Testis (tissue), 2 donors: ENCODE measurements at regions not wholly inside any gene's neighbourhood (a gene's known extent, or its start where the extent isn't known, plus 50 kb on each side); places are given as distances from the start of the nearest gene placed in this dataset.

Source experiments
- DNase-seq: peaks from one replicate; pipeline ENCODE4 v3.0.0-alpha.2; 2019
- H3K27ac ChIP-seq, 2 donors: fragments of 200-600 bp; sonication (generic); one replicate each; pipeline ENCODE4 v1.5.1; 2019
- H3K27me3 ChIP-seq: fragments of 200-600 bp; sonication (generic); one replicate; pipeline ENCODE4 v1.5.1; 2019
- H3K36me3 ChIP-seq: fragments of 200-600 bp; sonication (generic); one replicate; pipeline ENCODE4 v1.5.1; 2017; ENCODE audit warnings: low read depth; ENCODE audit errors: missing control alignments
- H3K4me1 ChIP-seq: fragments of 200-600 bp; sonication (generic); one replicate; pipeline ENCODE4 v1.5.1; 2019
- H3K4me3 ChIP-seq, 2 donors: fragments of 200-600 bp; sonication (generic); one replicate each; pipeline ENCODE4 v1.5.1; 2017 to 2019
- H3K9me3 ChIP-seq: fragments of 200-600 bp; sonication (generic); one replicate; pipeline ENCODE4 v1.5.1; 2017
- POLR2A ChIP-seq: fragments of 450-650 bp; IDR thresholded peaks from one replicate; pipeline ENCODE4 v1.6.1; 2017; ENCODE audit warnings: antibody characterized with exemption, mild to moderate bottlenecking, moderate library complexity
- WGBS, 2 donors: methylation state at CpG; one replicate each; pipeline ENCODE4 v1.1.5; 2018; 5-methylcytosine and 5-hydroxymethylcytosine counted together
- intact Hi-C: fragments of 100-400 bp; cut with DNase I; formaldehyde crosslinking; loops from one replicate; pipeline ENCODE4 v1.15.1; 2023; ENCODE audit warnings: low total_unique reads
- TF ChIP-seq, protein P1 (sequence below), 3 experiments: fragments of 450-650 bp in 2 of 3; fragments of 200-600 bp in 1 of 3; sonication (generic) in 1 of 3; IDR thresholded peaks; one replicate each; pipeline ENCODE4 v1.5.1; 2016 to 2019; ENCODE audit warnings: antibody characterized with exemption in 3 of 3, mild to moderate bottlenecking in 2 of 3, moderate library complexity in 1 of 3

DNA sequence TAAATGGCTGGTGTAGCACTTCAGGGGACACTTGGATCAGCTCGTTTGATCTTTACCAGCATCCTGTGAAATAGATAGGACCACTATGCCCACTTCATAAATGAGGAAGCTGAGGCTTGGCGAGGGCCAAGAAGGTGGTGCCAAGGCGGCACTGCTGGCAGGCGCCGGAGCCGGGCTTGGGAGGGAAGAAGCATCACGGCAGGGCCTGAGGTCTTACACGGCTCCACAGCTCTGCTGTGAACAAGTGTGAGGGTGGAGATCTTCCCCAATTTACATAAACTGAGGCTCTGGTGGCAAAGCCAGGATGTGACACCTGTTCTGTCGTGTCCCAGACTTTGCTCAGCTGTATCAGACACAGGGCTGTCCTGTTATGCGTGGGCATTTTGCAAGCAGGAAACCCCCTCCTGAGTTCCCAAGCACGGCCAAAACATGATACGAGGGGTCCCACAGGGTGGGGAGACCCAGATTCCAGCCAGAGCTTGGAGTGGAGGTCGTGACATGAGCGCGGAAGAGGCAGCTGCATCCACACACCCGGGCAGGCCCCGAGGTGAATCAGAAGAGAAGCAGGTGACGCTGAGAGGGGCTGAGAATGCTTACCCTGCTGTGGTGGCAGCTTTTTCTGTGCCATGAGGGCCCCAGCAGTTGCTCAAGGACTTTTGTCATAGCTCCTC lies 117.5 kb upstream of the BOD1 start:
- Histone ChIP-seq H3K36me3 (no peaks in the 10 kb centered on the region), H3K27me3 (no peaks in the 10 kb centered on the region), H3K9me3 (no peaks in the 10 kb centered on the region), H3K4me1 (no peaks in the 10 kb centered on the region), H3K4me3 (no peak overlapping the region), H3K27ac (no peak overlapping the region)
- intact Hi-C loops = no loop called here
- WGBS, 2 donors = 85 to 96% methylated on average over 16 to 18 of the region's 18 CpGs
- no peak for DNase-seq
- TF ChIP-seq POLR2A = no peak
- TF ChIP-seq, protein P1, sequence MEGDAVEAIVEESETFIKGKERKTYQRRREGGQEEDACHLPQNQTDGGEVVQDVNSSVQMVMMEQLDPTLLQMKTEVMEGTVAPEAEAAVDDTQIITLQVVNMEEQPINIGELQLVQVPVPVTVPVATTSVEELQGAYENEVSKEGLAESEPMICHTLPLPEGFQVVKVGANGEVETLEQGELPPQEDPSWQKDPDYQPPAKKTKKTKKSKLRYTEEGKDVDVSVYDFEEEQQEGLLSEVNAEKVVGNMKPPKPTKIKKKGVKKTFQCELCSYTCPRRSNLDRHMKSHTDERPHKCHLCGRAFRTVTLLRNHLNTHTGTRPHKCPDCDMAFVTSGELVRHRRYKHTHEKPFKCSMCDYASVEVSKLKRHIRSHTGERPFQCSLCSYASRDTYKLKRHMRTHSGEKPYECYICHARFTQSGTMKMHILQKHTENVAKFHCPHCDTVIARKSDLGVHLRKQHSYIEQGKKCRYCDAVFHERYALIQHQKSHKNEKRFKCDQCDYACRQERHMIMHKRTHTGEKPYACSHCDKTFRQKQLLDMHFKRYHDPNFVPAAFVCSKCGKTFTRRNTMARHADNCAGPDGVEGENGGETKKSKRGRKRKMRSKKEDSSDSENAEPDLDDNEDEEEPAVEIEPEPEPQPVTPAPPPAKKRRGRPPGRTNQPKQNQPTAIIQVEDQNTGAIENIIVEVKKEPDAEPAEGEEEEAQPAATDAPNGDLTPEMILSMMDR (IDR thresholded peaks at IDR 0.05) = no peak

DNA sequence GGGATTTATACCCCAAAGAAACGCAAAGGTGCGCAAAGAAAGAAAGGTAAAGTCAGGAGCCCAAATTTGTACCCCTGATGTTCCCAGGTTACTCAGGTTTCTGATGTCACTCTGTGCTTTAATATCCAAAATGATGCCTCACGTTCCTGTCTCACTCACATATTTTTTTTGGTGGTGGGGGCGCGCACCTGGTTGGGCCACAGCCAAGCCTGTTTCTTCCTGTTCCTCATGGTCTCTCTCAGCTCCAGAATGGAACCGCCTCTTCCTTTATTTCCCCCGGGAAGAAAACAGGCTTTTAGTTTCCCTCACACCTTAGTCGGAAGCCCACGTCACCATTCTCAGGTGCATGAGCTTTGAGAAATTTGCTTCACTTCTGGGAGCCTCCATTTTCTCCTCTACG lies 118.3 kb upstream of the BOD1 start:
- H3K27me3 ChIP-seq = no peaks in the 10 kb centered on the region
- intact Hi-C loops = no loop called here

DNA sequence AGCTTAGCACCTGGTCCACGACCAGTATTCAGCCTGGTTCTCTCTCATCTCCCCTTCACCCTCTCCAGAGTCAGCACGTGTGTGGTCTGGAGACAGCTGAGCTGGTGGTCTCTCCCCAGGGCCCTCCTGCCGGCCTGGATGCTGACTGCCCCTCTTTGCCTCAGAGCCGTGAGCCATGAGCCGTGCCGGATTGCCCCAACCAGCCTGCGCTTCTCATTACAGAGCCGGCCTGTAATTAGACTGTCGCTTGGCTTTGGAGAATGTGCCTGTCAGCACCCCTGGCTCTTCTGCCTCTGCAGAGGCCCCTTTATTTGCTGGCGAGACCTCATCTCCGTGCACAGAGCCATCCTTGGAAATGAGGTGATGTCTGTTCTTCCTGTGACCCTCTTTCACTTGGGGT lies 118.7 kb upstream of the BOD1 start:
- Histone ChIP-seq H3K4me3 (no peak overlapping the region), H3K27me3 (no peaks in the 10 kb centered on the region), H3K4me1 (no peaks in the 10 kb centered on the region), H3K27ac (no peak overlapping the region), H3K36me3 (no peaks in the 10 kb centered on the region), H3K9me3 (no peaks in the 10 kb centered on the region)
- intact Hi-C loops = no loop called here
- no peak for TF ChIP-seq POLR2A
- TF ChIP-seq, protein P1 (IDR thresholded peaks at IDR 0.05) = no peak
- no peak for DNase-seq
- WGBS, 2 donors = 76 to 87% methylated on average over 9 to 11 of the region's 11 CpGs

More for the DNA sequence above, 118.3 kb upstream of the BOD1 start:
- TF ChIP-seq, protein P1 (IDR thresholded peaks at IDR 0.05) = no peak
- TF ChIP-seq POLR2A = no peak
- Histone ChIP-seq H3K36me3 (no peaks in the 10 kb centered on the region), H3K4me3 (no peak overlapping the region), H3K4me1 (no peaks in the 10 kb centered on the region), H3K27ac (no peak overlapping the region), H3K9me3 (no peaks in the 10 kb centered on the region)
- no peak for DNase-seq
- 87 to 89% methylated on average over 10 of the region's 10 CpGs for WGBS, 2 donors

DNA sequence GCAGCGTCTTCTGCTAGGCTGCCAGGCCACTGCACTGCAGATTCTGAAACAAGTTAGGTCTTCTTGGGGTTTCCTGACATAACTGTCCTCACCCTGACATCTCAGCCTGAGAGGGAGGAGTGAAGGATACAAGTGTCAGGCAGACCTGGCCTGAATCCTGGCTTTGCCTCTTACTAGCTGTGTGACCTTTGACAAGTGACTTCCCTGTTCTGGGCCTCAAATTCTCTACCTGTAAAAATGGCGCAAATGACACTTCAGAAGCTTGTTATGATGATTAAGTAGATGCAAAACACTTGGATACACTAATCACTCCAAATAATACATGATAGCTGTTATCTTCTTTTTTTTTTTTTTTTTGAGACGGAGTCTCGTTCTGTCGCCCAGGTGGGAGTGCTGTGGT lies 119.2 kb upstream of the BOD1 start:
- no peak for TF ChIP-seq POLR2A
- TF ChIP-seq, protein P1 (IDR thresholded peaks at IDR 0.05) = no peak
- no peak for DNase-seq
- WGBS, 2 donors = 85 to 88% methylated on average over 5 of the region's 5 CpGs
- Histone ChIP-seq H3K36me3 (no peaks in the 10 kb centered on the region), H3K4me1 (no peaks in the 10 kb centered on the region), H3K27me3 (no peaks in the 10 kb centered on the region), H3K27ac (no peak overlapping the region), H3K9me3 (no peaks in the 10 kb centered on the region), H3K4me3 (no peak overlapping the region)
- intact Hi-C loops = no loop called here

DNA sequence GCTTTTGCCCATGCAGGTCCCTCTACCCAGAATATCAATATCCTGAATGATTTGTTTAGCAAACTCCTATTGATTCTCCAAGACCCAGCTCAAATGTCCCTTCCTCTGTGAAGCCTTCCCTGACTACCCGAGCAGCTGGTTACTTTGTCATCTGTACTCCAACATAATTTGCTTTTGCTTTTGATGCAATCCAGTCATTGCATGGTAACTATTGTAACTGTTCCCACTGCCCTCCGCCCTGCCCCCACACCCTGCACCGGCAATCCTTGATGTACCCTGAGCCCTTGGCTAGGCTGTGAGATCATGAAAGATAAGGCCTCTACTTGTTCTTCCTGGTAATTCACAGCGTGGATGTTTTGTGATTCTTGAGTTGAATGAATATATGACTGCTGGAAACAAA lies 119.9 kb upstream of the BOD1 start:
- intact Hi-C loops = no loop called here
- 78 to 82% methylated on average over 4 of the region's 4 CpGs for WGBS, 2 donors
- Histone ChIP-seq H3K36me3 (no peaks in the 10 kb centered on the region), H3K27ac (no peak overlapping the region), H3K9me3 (no peaks in the 10 kb centered on the region), H3K27me3 (no peaks in the 10 kb centered on the region), H3K4me3 (no peak overlapping the region), H3K4me1 (no peaks in the 10 kb centered on the region)
- no peak for DNase-seq
- TF ChIP-seq, protein P1 (IDR thresholded peaks at IDR 0.05) = no peak
- no peak for TF ChIP-seq POLR2A
